SK-N-SH treated with all-trans-retinoic acid at 6 μM for 48 hours (cell line): ENCODE measurements at regions not wholly inside any gene's neighbourhood (a gene's known extent, or its start where the extent isn't known, plus 50 kb on each side); places are given as distances from the start of the nearest gene placed in this dataset.

Experiments
- ATAC-seq: fragments of 200-7000 bp; cut with Tn5 transposase; 3 replicates; pipeline ENCODE4 v1.9.1; 2020; ENCODE audit warnings: mild to moderate bottlenecking, moderate library complexity
- BACH2 ChIP-seq: fragments of 250-450 bp; sonication (Bioruptor Pico); IDR thresholded peaks from 2 replicates; pipeline ENCODE4 v1.9.0; 2021; ENCODE audit warnings: mild to moderate bottlenecking, borderline replicate concordance
- CREB5 ChIP-seq: fragments of 250-450 bp; sonication (Bioruptor Pico); IDR thresholded peaks from 2 replicates; pipeline ENCODE4 v1.5.1; 2020; ENCODE audit warnings: low read depth, mild to moderate bottlenecking, moderate library complexity
- CSRNP3 ChIP-seq: fragments of 250-450 bp; sonication (Bioruptor Pico); IDR thresholded peaks from 2 replicates; pipeline ENCODE4 v1.5.1; 2021; ENCODE audit warnings: mild to moderate bottlenecking, moderate library complexity
- ESRRG ChIP-seq: fragments of 250-450 bp; sonication (Bioruptor Pico); IDR thresholded peaks from 2 replicates; pipeline ENCODE4 v1.6.1; 2021; ENCODE audit warnings: mild to moderate bottlenecking
- PATZ1 ChIP-seq: fragments of 250-450 bp; sonication (Bioruptor Pico); IDR thresholded peaks from 2 replicates; pipeline ENCODE4 v1.8.0; 2020; ENCODE audit warnings: mild to moderate bottlenecking, moderate library complexity, borderline replicate concordance
- POU6F1 ChIP-seq: fragments of 250-450 bp; sonication (Bioruptor Pico); IDR thresholded peaks from 2 replicates; pipeline ENCODE4 v1.8.0; 2021; ENCODE audit warnings: low read depth, mild to moderate bottlenecking, moderate library complexity, borderline replicate concordance
- SNAI2 ChIP-seq: fragments of 250-450 bp; sonication (Bioruptor Pico); IDR thresholded peaks from 2 replicates; pipeline ENCODE4 v1.5.0; 2020; ENCODE audit warnings: mild to moderate bottlenecking, moderate library complexity
- TCF4 ChIP-seq: fragments of 250-450 bp; sonication (Bioruptor Pico); IDR thresholded peaks from 2 replicates; pipeline ENCODE4 v1.8.0; 2021; ENCODE audit warnings: mild to moderate bottlenecking, moderate library complexity, borderline replicate concordance
- TOX ChIP-seq: fragments of 250-450 bp; sonication (Bioruptor Pico); IDR thresholded peaks from 2 replicates; pipeline ENCODE4 v1.8.0; 2021; ENCODE audit warnings: mild to moderate bottlenecking, moderate library complexity, borderline replicate concordance
- ZC3H10 ChIP-seq: fragments of 250-450 bp; sonication (Bioruptor Pico); IDR thresholded peaks from 2 replicates; pipeline ENCODE4 v1.5.1; 2021; ENCODE audit warnings: mild to moderate bottlenecking, moderate library complexity
- ZFP3 ChIP-seq: fragments of 250-450 bp; sonication (Bioruptor Pico); IDR thresholded peaks from 2 replicates; pipeline ENCODE4 v1.5.0; 2020; ENCODE audit warnings: mild to moderate bottlenecking, moderate library complexity
- ZNF565 ChIP-seq: fragments of 450-650 bp; formaldehyde crosslinking; conservative IDR thresholded peaks from 2 replicates; pipeline ENCODE4 v1.5.0; 2020; ENCODE audit warnings: low read depth, mild to moderate bottlenecking, moderate library complexity
- ZNF70 ChIP-seq: fragments of 450-650 bp; formaldehyde crosslinking; IDR thresholded peaks from 2 replicates; pipeline ENCODE4 v1.5.0; 2020; ENCODE audit warnings: mild to moderate bottlenecking, moderate library complexity

- no peak for ATAC-seq
- TF ChIP-seq CSRNP3 (CRISPR knock-in tag) (no peak), ESRRG (CRISPR knock-in tag) (no peak), BACH2 (CRISPR knock-in tag) (no peak), ZFP3 (CRISPR knock-in tag) (no peak), TOX (CRISPR knock-in tag) (no peak), POU6F1 (CRISPR knock-in tag) (no peak), ZC3H10 (CRISPR knock-in tag) (no peak), ZNF70 (no peak), TCF4 (no peak), ZNF565 (CRISPR knock-in tag) (no peak), PATZ1 (no peak), CREB5 (CRISPR knock-in tag) (no peak), SNAI2 (CRISPR knock-in tag) (no peak)
Measured at GRCh38 chr13:76380446-76381065, 505.6 kb downstream of the KCTD12 start.

- TF ChIP-seq POU6F1 (CRISPR knock-in tag) = no peak
Measured at GRCh38 chr13:76379341-76380105, 506.7 kb downstream of the KCTD12 start.

GRCh38 chr13:76378767-76379166 is 507.4 kb downstream of the KCTD12 start:
- TF ChIP-seq SNAI2 (CRISPR knock-in tag) (no peak), ZNF565 (CRISPR knock-in tag) (no peak)
- TF ChIP-seq, all 23 proteins: peak for 0
- no peak for ATAC-seq

More at GRCh38 chr13:76379341-76380105, 506.7 kb downstream of the KCTD12 start:
- ATAC-seq = no peak

- TF ChIP-seq CSRNP3 (CRISPR knock-in tag) (no peak), ZNF565 (CRISPR knock-in tag) (no peak), ZNF70 (no peak)
- no peak for ATAC-seq
Measured at GRCh38 chr13:76363682-76364289, 522.4 kb downstream of the KCTD12 start.
